ENCODE measurements at regions not wholly inside any gene's neighbourhood (a gene's known extent, or its start where the extent isn't known, plus 50 kb on each side); places are given as distances from the start of the nearest gene placed in this dataset.

- Histone ChIP-seq H3K36me3 (ENCODE audit: control insufficient read depth in 1 of 2, insufficient read depth in 2 of 2, low read length in 2 of 2) (no peaks in the 10 kb centered on the region), H3K79me2 (ENCODE audit: insufficient read depth, low read length) (no peaks in the 10 kb centered on the region), H4K20me1 (ENCODE audit: insufficient read depth) (no peaks in the 10 kb centered on the region), H2AFZ (ENCODE audit: low read depth, low read length, poor library complexity, severe bottlenecking) (no peak overlapping the region), H3K27me3 (ENCODE audit: insufficient read depth, low read length) (no peaks in the 10 kb centered on the region), H3K9me3 (ENCODE audit: control insufficient read depth in 1 of 2, insufficient read depth in 1 of 2, low read depth in 1 of 2, low read length in 2 of 2) (no peaks in the 10 kb centered on the region), H3K4me3 (replicated peaks in 1 of 2; ENCODE audit: low read depth in 1 of 2, low read length in 2 of 2) (no peak overlapping the region), H3K9me2 (ENCODE audit: insufficient read depth) (no peaks in the 10 kb centered on the region), H3K27ac (ENCODE audit: low read depth, low read length) (no peak overlapping the region), H3K4me2 (ENCODE audit: low read length) (no peak overlapping the region), H3K9ac (ENCODE audit: low read length) (no peak overlapping the region), H3K4me1 (ENCODE audit: control insufficient read depth in 1 of 2, insufficient read depth in 2 of 2, low read length in 2 of 2) (peaks cover 7 to 15% of the 10 kb centered on the region in 2 experiments)
- TF ChIP-seq YY1 (IDR thresholded peaks at IDR 0.05; ENCODE audit: extremely low read depth, insufficient replicate concordance, low read depth, low read length) (no peak), ZFX (IDR thresholded peaks at IDR 0.05) (no peak), EZH2phosphoT487 (IDR thresholded peaks at IDR 0.05; ENCODE audit: borderline replicate concordance) (no peak), FOSL1 (IDR thresholded peaks at IDR 0.05; ENCODE audit: low read depth) (no peak), SRF (IDR thresholded peaks at IDR 0.05; ENCODE audit: low read depth) (no peak), MAX (IDR thresholded peaks at IDR 0.05) (no peak), ATF3 (IDR thresholded peaks at IDR 0.05) (no peak), JUND (IDR thresholded peaks at IDR 0.05) (no peak), RAD21 (IDR thresholded peaks at IDR 0.05; ENCODE audit: low read depth) (no peak), SP1 (IDR thresholded peaks at IDR 0.05; ENCODE audit: low read depth) (no peak), ELF1 (IDR thresholded peaks at IDR 0.05; ENCODE audit: borderline replicate concordance, low read depth) (no peak), TCF7L2 (IDR thresholded peaks at IDR 0.05; ENCODE audit: borderline replicate concordance, extremely low read depth, insufficient read depth, insufficient read length) (no peak), ZNF274 (IDR thresholded peaks at IDR 0.05; ENCODE audit: low read depth, low read length) (no peak), ZBTB33 (IDR thresholded peaks at IDR 0.05; ENCODE audit: extremely low read depth, insufficient replicate concordance, low read length) (no peak)
- TF ChIP-seq, protein P1, sequence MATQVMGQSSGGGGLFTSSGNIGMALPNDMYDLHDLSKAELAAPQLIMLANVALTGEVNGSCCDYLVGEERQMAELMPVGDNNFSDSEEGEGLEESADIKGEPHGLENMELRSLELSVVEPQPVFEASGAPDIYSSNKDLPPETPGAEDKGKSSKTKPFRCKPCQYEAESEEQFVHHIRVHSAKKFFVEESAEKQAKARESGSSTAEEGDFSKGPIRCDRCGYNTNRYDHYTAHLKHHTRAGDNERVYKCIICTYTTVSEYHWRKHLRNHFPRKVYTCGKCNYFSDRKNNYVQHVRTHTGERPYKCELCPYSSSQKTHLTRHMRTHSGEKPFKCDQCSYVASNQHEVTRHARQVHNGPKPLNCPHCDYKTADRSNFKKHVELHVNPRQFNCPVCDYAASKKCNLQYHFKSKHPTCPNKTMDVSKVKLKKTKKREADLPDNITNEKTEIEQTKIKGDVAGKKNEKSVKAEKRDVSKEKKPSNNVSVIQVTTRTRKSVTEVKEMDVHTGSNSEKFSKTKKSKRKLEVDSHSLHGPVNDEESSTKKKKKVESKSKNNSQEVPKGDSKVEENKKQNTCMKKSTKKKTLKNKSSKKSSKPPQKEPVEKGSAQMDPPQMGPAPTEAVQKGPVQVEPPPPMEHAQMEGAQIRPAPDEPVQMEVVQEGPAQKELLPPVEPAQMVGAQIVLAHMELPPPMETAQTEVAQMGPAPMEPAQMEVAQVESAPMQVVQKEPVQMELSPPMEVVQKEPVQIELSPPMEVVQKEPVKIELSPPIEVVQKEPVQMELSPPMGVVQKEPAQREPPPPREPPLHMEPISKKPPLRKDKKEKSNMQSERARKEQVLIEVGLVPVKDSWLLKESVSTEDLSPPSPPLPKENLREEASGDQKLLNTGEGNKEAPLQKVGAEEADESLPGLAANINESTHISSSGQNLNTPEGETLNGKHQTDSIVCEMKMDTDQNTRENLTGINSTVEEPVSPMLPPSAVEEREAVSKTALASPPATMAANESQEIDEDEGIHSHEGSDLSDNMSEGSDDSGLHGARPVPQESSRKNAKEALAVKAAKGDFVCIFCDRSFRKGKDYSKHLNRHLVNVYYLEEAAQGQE (IDR thresholded peaks at IDR 0.05; ENCODE audit: low read depth) = no peak
- no TSS peak for BruUV-seq (replicated peaks)
- intact Hi-C loops (cut with micrococcal nuclease) = no loop called here
- ATAC-seq (no peak), DNase-seq (ENCODE audit: low read depth, low spot score) (no peak)
- ChIA-PET POLR2A (no interaction called here), RAD21 (ENCODE audit: low non-redundant PET in 1 of 2, low total read pairs in 2 of 2, uncharacterized antibody in 2 of 2, unreplicated experiment in 2 of 2) (no interaction called here), CTCF (no interaction called here)
These were observed 125.0 kb upstream of the EGLN3 start for GRCh38 chr14:34075826-34076225.

Measured in HCT116 (cell line).